Mucosa of rectum (tissue), 2 donors: ENCODE measurements at regions not wholly inside any gene's neighbourhood (a gene's known extent, or its start where the extent isn't known, plus 50 kb on each side); places are given as distances from the start of the nearest gene placed in this dataset.

Experiments used
- H3K27ac ChIP-seq, 2 donors: one replicate each; pipeline ENCODE4 v1.7.0; 2013; ENCODE audit warnings: inconsistent platforms in 2 of 2, low read depth in 2 of 2, low read length in 2 of 2
- H3K27me3 ChIP-seq, 2 donors: one replicate each; pipeline ENCODE4 v1.7.0; 2013; ENCODE audit warnings: low read length in 2 of 2; ENCODE audit not compliant: control insufficient read depth in 2 of 2, insufficient read depth in 2 of 2
- H3K36me3 ChIP-seq, 2 donors: one replicate each; pipeline ENCODE4 v1.7.0; 2013; ENCODE audit warnings: low read length in 2 of 2; ENCODE audit not compliant: control insufficient read depth in 2 of 2, insufficient read depth in 2 of 2
- H3K4me1 ChIP-seq, 2 donors: one replicate each; pipeline ENCODE4 v1.7.0; 2013; ENCODE audit warnings: low read length in 2 of 2, mild to moderate bottlenecking in 1 of 2; ENCODE audit not compliant: control insufficient read depth in 2 of 2, insufficient read depth in 2 of 2
- H3K4me3 ChIP-seq, 2 donors: one replicate each; pipeline ENCODE4 v1.7.0; 2013; ENCODE audit warnings: low read length in 2 of 2
- H3K9ac ChIP-seq, 2 donors: one replicate each; pipeline ENCODE4 v1.7.0; 2013; ENCODE audit warnings: low read length in 2 of 2, low read depth in 1 of 2, mild to moderate bottlenecking in 1 of 2
- H3K9me3 ChIP-seq, 2 donors: one replicate each; pipeline ENCODE4 v1.7.0; 2013; ENCODE audit warnings: low read length in 2 of 2; ENCODE audit not compliant: control insufficient read depth in 2 of 2
- donor health status: healthy.
- donor health status: Normal muscosa, but diverticular disease.

GRCh38 chr6:86586195-86586594 is 351.1 kb upstream of the HTR1E start:
- peaks cover 0 to 4% of the 10 kb centered on the region in 2 donors for H3K9me3 ChIP-seq
- no peaks in the 10 kb centered on the region for H3K4me1 ChIP-seq
- no peak overlapping the region for H3K4me3 ChIP-seq
- no peaks in the 10 kb centered on the region for H3K27me3 ChIP-seq
- no peaks in the 10 kb centered on the region for H3K36me3 ChIP-seq
- no peak overlapping the region for H3K9ac ChIP-seq
- no peak overlapping the region for H3K27ac ChIP-seq

DNA sequence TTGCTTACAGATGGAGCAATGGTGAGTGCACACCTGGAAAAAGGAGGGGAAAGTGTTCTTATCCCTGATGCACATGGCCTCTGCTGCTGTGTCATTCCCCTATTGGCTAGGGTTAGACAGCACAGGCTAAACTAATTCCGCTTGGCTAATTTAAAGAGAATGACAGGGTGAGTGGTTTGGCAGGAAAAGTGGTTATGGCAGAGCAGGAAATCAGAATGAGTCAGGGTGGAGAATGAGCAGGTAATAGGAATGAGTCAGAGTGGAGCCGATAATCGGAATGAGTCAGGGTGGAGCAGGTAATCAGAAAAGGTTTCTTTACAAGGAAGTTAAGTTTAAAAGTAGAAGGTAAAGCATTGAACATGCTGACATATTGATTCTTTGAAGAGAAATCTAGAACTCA is 355.5 kb upstream of the HTR1E start:
- no peaks in the 10 kb centered on the region for H3K4me1 ChIP-seq
- peaks cover 0 to 2% of the 10 kb centered on the region in 2 donors for H3K9me3 ChIP-seq
- no peak overlapping the region for H3K9ac ChIP-seq
- H3K27ac ChIP-seq: no peak overlapping the region
- H3K4me3 ChIP-seq: no peak overlapping the region
- no peaks in the 10 kb centered on the region for H3K36me3 ChIP-seq
- no peaks in the 10 kb centered on the region for H3K27me3 ChIP-seq

DNA sequence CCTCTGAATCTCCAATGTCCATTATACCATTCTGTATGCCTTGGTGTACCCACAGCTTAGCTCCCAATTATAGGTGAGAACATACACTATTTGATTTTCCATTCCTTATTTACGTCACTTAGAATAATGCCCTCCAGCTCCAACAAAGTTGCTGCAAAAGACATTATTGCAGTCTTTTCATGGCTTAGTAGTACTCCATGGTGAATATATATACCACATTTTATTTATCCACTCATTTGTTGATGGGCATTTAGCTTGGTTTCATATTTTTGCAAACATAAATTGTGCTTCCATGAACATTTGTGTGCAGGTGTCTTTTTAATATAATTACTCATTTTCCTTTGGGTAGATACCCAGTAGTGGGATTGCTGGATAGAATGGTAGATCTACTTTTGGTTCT is 374.1 kb upstream of the HTR1E start:
- no peaks in the 10 kb centered on the region for H3K4me1 ChIP-seq
- no peak overlapping the region for H3K4me3 ChIP-seq
- H3K9ac ChIP-seq: no peak overlapping the region
- H3K36me3 ChIP-seq: no peaks in the 10 kb centered on the region
- peaks cover 0 to 3% of the 10 kb centered on the region in 2 donors for H3K9me3 ChIP-seq
- no peak overlapping the region for H3K27ac ChIP-seq
- no peaks in the 10 kb centered on the region for H3K27me3 ChIP-seq

DNA sequence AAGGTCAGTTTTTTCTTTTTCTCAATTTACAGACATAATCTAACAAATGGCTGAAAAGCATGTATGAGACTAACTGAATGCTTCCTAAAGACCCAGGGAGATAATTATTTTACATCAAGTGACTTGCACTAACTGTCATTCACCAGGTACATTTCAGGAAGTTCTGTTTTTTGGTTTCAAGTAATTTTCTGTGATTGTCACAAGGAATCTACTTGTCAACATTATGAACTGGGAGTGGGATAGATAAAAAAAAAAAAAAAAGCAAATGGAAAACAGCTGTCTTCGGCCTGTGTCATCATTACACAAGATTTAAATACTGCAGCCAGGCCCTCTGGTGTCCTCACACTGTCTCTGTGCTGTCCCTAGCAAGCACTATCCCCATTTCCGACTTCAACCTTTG is 379.0 kb upstream of the HTR1E start:
- no peak overlapping the region for H3K4me3 ChIP-seq
- no peaks in the 10 kb centered on the region for H3K27me3 ChIP-seq
- H3K4me1 ChIP-seq: no peaks in the 10 kb centered on the region
- no peaks in the 10 kb centered on the region for H3K36me3 ChIP-seq
- H3K9me3 ChIP-seq: peaks cover 0 to 3% of the 10 kb centered on the region in 2 donors
- no peak overlapping the region for H3K9ac ChIP-seq
- H3K27ac ChIP-seq: no peak overlapping the region

DNA sequence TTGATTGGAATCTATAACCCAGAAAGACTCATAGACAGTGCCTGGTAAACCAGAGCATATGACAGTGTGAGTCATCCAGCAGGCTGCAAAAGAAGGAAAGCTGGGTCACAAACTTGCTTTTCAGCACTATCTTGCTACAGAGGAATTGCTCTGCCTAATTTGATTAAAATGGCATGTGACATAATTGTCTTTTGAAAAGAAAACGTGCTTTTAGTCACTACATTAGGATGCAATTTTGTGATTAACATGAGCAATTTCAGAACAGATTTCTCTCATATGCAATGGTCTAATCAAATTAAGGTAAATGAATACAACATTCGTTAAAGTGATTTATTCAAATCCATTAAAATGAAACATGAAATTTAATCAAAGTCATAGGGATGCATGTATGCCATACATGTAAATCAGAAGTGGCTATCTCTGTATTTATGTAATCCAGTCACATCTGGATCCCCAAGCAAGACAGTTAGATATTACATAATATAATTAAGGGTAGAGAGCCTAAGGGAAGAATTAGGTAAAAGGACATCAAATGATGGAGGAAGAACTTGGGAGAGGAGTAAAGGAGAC is 400.0 kb upstream of the HTR1E start:
- Histone ChIP-seq H3K27ac (no peak overlapping the region), H3K36me3 (no peaks in the 10 kb centered on the region), H3K4me3 (no peak overlapping the region), H3K27me3 (no peaks in the 10 kb centered on the region), H3K4me1 (no peaks in the 10 kb centered on the region), H3K9me3 (peaks cover 0 to 2% of the 10 kb centered on the region in 2 donors), H3K9ac (no peak overlapping the region)

- H3K36me3 ChIP-seq: no peaks in the 10 kb centered on the region
- H3K27me3 ChIP-seq: no peaks in the 10 kb centered on the region
- H3K9ac ChIP-seq: no peak overlapping the region
- peaks cover 0 to 2% of the 10 kb centered on the region in 2 donors for H3K9me3 ChIP-seq
- H3K4me3 ChIP-seq: no peak overlapping the region
- no peaks in the 10 kb centered on the region for H3K4me1 ChIP-seq
- H3K27ac ChIP-seq: no peak overlapping the region
Observed at GRCh38 chr6:86536121-86536520, 401.2 kb upstream of the HTR1E start.

GRCh38 chr6:86535100-86535499 is 402.2 kb upstream of the HTR1E start:
- no peaks in the 10 kb centered on the region for H3K4me1 ChIP-seq
- H3K27ac ChIP-seq: no peak overlapping the region
- no peak overlapping the region for H3K9ac ChIP-seq
- no peaks in the 10 kb centered on the region for H3K27me3 ChIP-seq
- H3K4me3 ChIP-seq: no peak overlapping the region
- peaks cover 0 to 2% of the 10 kb centered on the region in 2 donors for H3K9me3 ChIP-seq
- no peaks in the 10 kb centered on the region for H3K36me3 ChIP-seq

- peaks cover 0 to 5% of the 10 kb centered on the region in 2 donors for H3K9me3 ChIP-seq
- H3K9ac ChIP-seq: no peak overlapping the region
- H3K27me3 ChIP-seq: no peaks in the 10 kb centered on the region
- H3K36me3 ChIP-seq: no peaks in the 10 kb centered on the region
- no peak overlapping the region for H3K4me3 ChIP-seq
- H3K4me1 ChIP-seq: no peaks in the 10 kb centered on the region
- no peak overlapping the region for H3K27ac ChIP-seq
Observed at GRCh38 chr6:86529635-86530034, 407.7 kb upstream of the HTR1E start.

- H3K27ac ChIP-seq: no peak overlapping the region
- no peaks in the 10 kb centered on the region for H3K36me3 ChIP-seq
- peaks cover 0 to 5% of the 10 kb centered on the region in 2 donors for H3K9me3 ChIP-seq
- H3K9ac ChIP-seq: no peak overlapping the region
- H3K4me3 ChIP-seq: no peak overlapping the region
- H3K4me1 ChIP-seq: no peaks in the 10 kb centered on the region
- no peaks in the 10 kb centered on the region for H3K27me3 ChIP-seq
Observed at GRCh38 chr6:86526238-86526637, 411.1 kb upstream of the HTR1E start.

- Histone ChIP-seq H3K9ac (no peak overlapping the region), H3K4me3 (no peak overlapping the region), H3K36me3 (no peaks in the 10 kb centered on the region), H3K27me3 (no peaks in the 10 kb centered on the region), H3K27ac (no peak overlapping the region), H3K4me1 (no peaks in the 10 kb centered on the region), H3K9me3 (peaks cover 0 to 3% of the 10 kb centered on the region in 2 donors)
Observed at GRCh38 chr6:86516087-86516486, 421.2 kb upstream of the HTR1E start.

GRCh38 chr6:86511962-86512361 is 425.4 kb upstream of the HTR1E start:
- H3K9ac ChIP-seq: no peak overlapping the region
- H3K4me1 ChIP-seq: no peaks in the 10 kb centered on the region
- H3K9me3 ChIP-seq: peaks cover 0 to 3% of the 10 kb centered on the region in 2 donors
- no peak overlapping the region for H3K4me3 ChIP-seq
- H3K36me3 ChIP-seq: no peaks in the 10 kb centered on the region
- H3K27me3 ChIP-seq: no peaks in the 10 kb centered on the region
- H3K27ac ChIP-seq: no peak overlapping the region
